ENCODE measurements at regions not wholly inside any gene's neighbourhood (a gene's known extent, or its start where the extent isn't known, plus 50 kb on each side); places are given as distances from the start of the nearest gene placed in this dataset.
"Not testable (repeated sequence)": the region's sequence is repeated elsewhere in the genome, so short reads cannot be mapped to it uniquely, and the experiment has no call there.

DNA sequence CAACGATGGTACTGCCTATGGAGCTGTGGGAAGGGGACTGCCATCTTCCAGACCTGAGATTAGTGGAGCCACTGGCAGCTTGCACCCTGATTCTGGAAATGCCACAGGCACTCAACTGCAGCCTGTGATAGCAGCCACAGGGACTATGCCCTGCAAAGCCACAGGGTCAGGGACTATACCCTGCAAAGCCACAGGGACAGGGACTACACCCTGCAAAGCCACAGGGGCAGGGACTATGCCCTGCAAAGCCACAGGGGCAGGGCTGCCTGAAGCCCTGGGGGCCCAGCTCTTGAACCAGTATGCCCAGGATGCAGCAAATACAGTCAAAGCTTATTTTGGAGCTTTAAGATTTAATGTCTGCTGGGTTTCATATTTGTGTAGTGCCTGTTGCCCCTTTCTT is 346.6 kb downstream of the C6orf118 start:
- H3K9me3 ChIP-seq: no peaks in the 10 kb centered on the region
- H3K4me1 ChIP-seq: no peaks in the 10 kb centered on the region
- H3K4me3 ChIP-seq: no peak overlapping the region
- no peaks in the 10 kb centered on the region for H3K27me3 ChIP-seq
- intact Hi-C loops (cut with DNase I): no loop called here
- no peak for DNase-seq (ENCODE audit: extremely low spot score)
- TF ChIP-seq, protein P1, sequence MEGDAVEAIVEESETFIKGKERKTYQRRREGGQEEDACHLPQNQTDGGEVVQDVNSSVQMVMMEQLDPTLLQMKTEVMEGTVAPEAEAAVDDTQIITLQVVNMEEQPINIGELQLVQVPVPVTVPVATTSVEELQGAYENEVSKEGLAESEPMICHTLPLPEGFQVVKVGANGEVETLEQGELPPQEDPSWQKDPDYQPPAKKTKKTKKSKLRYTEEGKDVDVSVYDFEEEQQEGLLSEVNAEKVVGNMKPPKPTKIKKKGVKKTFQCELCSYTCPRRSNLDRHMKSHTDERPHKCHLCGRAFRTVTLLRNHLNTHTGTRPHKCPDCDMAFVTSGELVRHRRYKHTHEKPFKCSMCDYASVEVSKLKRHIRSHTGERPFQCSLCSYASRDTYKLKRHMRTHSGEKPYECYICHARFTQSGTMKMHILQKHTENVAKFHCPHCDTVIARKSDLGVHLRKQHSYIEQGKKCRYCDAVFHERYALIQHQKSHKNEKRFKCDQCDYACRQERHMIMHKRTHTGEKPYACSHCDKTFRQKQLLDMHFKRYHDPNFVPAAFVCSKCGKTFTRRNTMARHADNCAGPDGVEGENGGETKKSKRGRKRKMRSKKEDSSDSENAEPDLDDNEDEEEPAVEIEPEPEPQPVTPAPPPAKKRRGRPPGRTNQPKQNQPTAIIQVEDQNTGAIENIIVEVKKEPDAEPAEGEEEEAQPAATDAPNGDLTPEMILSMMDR (IDR thresholded peaks at IDR 0.05): no peak
- TF ChIP-seq POLR2AphosphoS5 (IDR thresholded peaks at IDR 0.05): no peak
- TF ChIP-seq EP300 (IDR thresholded peaks at IDR 0.05): no peak
- TF ChIP-seq POLR2A (IDR thresholded peaks at IDR 0.05; ENCODE audit: low read depth): no peak
- no peak overlapping the region for H3K27ac ChIP-seq (replicated peaks in 1 of 4)
- 100% methylated on average over 1 of the region's 1 CpG for WGBS
- no peaks in the 10 kb centered on the region for H3K36me3 ChIP-seq

DNA sequence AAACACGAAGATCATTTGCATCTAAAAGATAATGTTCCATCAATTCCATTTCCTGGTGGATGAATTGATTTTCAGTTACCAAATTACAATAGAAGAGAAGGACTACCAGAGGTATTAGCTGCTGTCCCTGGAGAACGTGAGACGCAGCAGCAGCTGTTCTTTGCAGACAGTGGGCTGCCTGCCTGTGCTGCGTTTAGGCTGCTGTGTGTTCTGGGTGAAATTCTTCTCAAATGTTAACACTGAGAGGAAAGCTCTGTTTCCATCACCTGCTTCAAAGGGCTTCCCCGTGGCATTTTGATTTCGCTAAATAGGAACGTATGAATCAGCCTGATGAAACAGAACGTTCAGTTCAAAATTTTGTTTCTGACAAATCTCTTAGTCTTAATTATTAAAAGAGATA is 362.2 kb downstream of the C6orf118 start:
- Histone ChIP-seq H3K4me1 (no peaks in the 10 kb centered on the region), H3K36me3 (no peaks in the 10 kb centered on the region), H3K27ac (replicated peaks in 1 of 4) (no peak overlapping the region), H3K27me3 (no peaks in the 10 kb centered on the region), H3K4me3 (no peak overlapping the region), H3K9me3 (peaks cover 0 to 6% (median 0%) of the 10 kb centered on the region in 4 donors)
- TF ChIP-seq, protein P1 (IDR thresholded peaks at IDR 0.05): no peak
- TF ChIP-seq POLR2A (IDR thresholded peaks at IDR 0.05; ENCODE audit: low read depth) (no peak), POLR2AphosphoS5 (IDR thresholded peaks at IDR 0.05) (no peak), EP300 (IDR thresholded peaks at IDR 0.05) (no peak)
- WGBS: 43% methylated on average over 8 of the region's 8 CpGs
- DNase-seq (ENCODE audit: extremely low spot score): no peak
- intact Hi-C loops (cut with DNase I): no loop called here

DNA sequence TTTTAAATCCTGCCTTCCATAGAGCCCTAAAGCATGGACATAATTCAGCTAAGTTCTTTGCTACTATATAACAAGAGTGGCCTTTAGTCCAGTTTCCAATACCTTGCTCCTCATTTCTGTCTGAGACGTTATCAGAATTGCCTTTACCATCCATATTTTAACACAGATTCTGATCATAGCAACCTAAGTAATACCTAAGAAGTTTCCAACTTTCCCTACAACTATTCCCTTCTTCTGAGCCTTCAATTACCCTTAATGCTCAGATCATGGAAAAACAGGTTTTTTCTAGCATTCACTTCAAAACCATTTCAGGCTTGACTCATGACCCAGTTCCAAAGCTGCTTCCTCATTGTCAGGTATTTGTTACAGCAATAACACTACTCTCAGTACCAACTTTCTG is 367.1 kb downstream of the C6orf118 start:
- TF ChIP-seq POLR2AphosphoS5 (IDR thresholded peaks at IDR 0.05) (no peak), POLR2A (IDR thresholded peaks at IDR 0.05; ENCODE audit: low read depth) (no peak), EP300 (IDR thresholded peaks at IDR 0.05) (no peak)
- TF ChIP-seq, protein P1 (IDR thresholded peaks at IDR 0.05): no peak
- H3K4me1 ChIP-seq: no peaks in the 10 kb centered on the region
- WGBS: 88% methylated on average over 1 of the region's 1 CpG

DNA sequence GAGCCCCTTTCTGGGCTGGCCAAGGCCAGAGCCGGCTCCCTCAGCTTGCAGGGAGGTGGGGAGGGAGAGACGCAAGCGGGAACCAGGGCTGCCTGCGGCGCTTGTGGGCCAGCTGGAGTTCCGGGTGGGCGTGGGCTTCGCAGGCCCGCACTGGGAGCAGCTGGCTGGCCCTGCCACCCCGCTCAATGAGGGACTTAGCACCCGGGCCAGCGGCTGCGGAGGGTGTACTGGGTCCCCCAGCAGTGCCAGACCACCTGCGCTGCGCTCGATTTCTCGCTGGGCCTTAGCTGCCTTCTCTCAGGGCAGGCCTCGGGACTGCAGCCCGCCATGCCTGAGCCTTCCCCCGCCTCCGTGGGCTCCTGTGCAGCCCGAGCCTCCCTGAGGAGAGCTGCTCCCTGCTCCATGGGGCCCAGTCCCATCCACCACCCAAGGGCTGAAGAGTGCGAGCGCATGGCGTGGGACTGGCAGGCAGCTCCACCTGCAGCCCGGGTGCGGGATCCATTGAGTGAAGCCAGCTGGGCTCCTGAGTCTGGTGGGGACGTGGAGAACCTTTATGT is 376.1 kb downstream of the C6orf118 start:
- DNase-seq (ENCODE audit: extremely low spot score); H3K36me3 ChIP-seq; H3K4me1 ChIP-seq; H3K9me3 ChIP-seq; H3K27me3 ChIP-seq; intact Hi-C loops (cut with DNase I); H3K27ac ChIP-seq (replicated peaks in 1 of 4); H3K4me3 ChIP-seq: not testable (repeated sequence)
- 89% methylated on average over 9 of the region's 28 CpGs for WGBS

More for the DNA sequence above, 367.1 kb downstream of the C6orf118 start:
- no peak for DNase-seq (ENCODE audit: extremely low spot score)
- no peaks in the 10 kb centered on the region for H3K27me3 ChIP-seq
- no peaks in the 10 kb centered on the region for H3K36me3 ChIP-seq
- H3K27ac ChIP-seq (replicated peaks in 1 of 4): no peak overlapping the region
- H3K9me3 ChIP-seq: peaks cover 0 to 6% (median 0%) of the 10 kb centered on the region in 4 donors
- no peak overlapping the region for H3K4me3 ChIP-seq
- intact Hi-C loops (cut with DNase I): no loop called here

DNA sequence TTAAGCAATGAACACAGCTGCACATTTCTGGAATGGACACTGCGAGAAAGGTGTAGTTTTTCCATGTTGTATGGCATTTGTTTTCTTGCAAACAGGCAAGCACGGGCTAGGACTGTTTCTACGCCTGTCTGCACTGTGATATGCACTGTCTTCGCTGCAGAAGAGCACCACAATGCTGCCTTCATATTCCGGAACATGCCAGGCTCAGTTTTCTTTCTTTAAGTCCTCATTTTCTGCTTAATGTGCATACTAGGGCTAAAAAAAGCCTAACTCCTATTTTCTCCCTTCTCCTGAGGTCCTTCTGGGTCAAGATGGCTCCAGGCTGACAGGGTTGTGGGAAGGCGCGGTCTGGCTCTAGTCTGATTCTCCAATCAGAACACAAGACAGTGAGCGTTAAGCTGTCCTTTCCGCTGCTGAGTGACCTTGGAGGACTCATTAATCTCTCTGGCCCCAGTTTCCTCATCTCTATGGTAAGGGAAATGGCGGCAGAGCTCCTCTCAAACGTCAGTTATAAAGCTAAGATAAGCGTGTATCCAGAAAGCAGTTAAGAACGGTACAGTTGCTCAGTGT is 379.9 kb downstream of the C6orf118 start:
- Histone ChIP-seq H3K27me3 (no peaks in the 10 kb centered on the region), H3K4me1 (peaks cover 0 to 17% (median 11%) of the 10 kb centered on the region in 4 donors), H3K4me3 (no peak overlapping the region), H3K36me3 (no peaks in the 10 kb centered on the region), H3K9me3 (no peaks in the 10 kb centered on the region), H3K27ac (replicated peaks in 1 of 4) (no peak overlapping the region)
- DNase-seq (ENCODE audit: extremely low spot score): no peak
- WGBS: 61% methylated on average over 13 of the region's 13 CpGs
- intact Hi-C loops (cut with DNase I): loop anchor here (5.0 kb wide), 1 partner anchor 1747 kb away; no protein-coding TSS in a partner anchor
- TF ChIP-seq POLR2AphosphoS5 (IDR thresholded peaks at IDR 0.05): no peak
- TF ChIP-seq EP300 (IDR thresholded peaks at IDR 0.05): no peak
- TF ChIP-seq POLR2A (IDR thresholded peaks at IDR 0.05; ENCODE audit: low read depth): no peak
- TF ChIP-seq, protein P1 (IDR thresholded peaks at IDR 0.05): no peak

Data from esophagus muscularis mucosa (tissue), 4 donors.